Lower leg skin (tissue), 3 donors: ENCODE measurements at regions not wholly inside any gene's neighbourhood (a gene's known extent, or its start where the extent isn't known, plus 50 kb on each side); places are given as distances from the start of the nearest gene placed in this dataset.

Experiments
- POLR2A ChIP-seq, 2 donors: fragments of 450-650 bp; IDR thresholded peaks; one replicate each; pipeline ENCODE4 v1.6.1; 2016 to 2017; ENCODE audit warnings: antibody characterized with exemption in 2 of 2, mild to moderate bottlenecking in 1 of 2, moderate library complexity in 1 of 2
- TF ChIP-seq, protein P1 (sequence below), 3 donors: fragments of 450-650 bp; IDR thresholded peaks; one replicate each; pipeline ENCODE4 v1.5.1; 2016; ENCODE audit warnings: antibody characterized with exemption in 3 of 3, mild to moderate bottlenecking in 3 of 3, moderate library complexity in 2 of 3

DNA sequence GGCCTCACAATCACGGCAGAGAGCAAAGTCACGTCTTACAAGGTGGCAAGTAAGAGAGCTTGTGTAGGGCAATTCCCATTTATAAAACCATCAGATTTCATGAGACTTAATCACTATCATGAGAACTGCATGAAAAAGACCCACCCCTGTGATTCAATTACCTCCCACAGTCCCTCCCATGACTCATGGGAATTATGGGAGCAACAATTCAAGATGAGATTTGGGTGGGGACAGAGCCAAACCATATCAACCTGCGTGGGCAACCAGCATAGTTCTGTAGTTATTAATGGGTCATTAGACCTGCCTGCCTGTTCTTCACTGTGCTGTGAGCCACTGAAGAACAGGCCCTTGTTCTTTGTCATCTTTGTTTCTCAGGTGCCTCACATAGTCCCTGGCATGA, 593.7 kb upstream of the BOD1L1 start:
- TF ChIP-seq, protein P1, sequence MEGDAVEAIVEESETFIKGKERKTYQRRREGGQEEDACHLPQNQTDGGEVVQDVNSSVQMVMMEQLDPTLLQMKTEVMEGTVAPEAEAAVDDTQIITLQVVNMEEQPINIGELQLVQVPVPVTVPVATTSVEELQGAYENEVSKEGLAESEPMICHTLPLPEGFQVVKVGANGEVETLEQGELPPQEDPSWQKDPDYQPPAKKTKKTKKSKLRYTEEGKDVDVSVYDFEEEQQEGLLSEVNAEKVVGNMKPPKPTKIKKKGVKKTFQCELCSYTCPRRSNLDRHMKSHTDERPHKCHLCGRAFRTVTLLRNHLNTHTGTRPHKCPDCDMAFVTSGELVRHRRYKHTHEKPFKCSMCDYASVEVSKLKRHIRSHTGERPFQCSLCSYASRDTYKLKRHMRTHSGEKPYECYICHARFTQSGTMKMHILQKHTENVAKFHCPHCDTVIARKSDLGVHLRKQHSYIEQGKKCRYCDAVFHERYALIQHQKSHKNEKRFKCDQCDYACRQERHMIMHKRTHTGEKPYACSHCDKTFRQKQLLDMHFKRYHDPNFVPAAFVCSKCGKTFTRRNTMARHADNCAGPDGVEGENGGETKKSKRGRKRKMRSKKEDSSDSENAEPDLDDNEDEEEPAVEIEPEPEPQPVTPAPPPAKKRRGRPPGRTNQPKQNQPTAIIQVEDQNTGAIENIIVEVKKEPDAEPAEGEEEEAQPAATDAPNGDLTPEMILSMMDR (IDR thresholded peaks at IDR 0.05) = no peak
- TF ChIP-seq POLR2A (IDR thresholded peaks at IDR 0.05) = no peak
